ENCODE measurements at regions not wholly inside any gene's neighbourhood (a gene's known extent, or its start where the extent isn't known, plus 50 kb on each side); places are given as distances from the start of the nearest gene placed in this dataset.

- DNase-seq (no peak), ATAC-seq (ENCODE audit: low read depth) (no peak)
- ChIA-PET CTCF (no interaction called here), POLR2A (no interaction called here)
- Mint-ChIP-seq H3K4me1 (no peaks in the 10 kb centered on the region), H3K4me3 (no peak overlapping the region), H3K9me3 (no peaks in the 10 kb centered on the region), H3K36me3 (ENCODE audit: low read depth) (no peaks in the 10 kb centered on the region), H3K27ac (no peak overlapping the region), H3K27me3 (peaks cover 2% of the 10 kb centered on the region)
- TF ChIP-seq CTCF (IDR thresholded peaks at IDR 0.05): no peak
- intact Hi-C loops (cut with micrococcal nuclease): no loop called here
Observed at GRCh38 chr2:146324951-146325350, 1519.9 kb upstream of the ACVR2A start.

- Mint-ChIP-seq H3K4me1 (no peaks in the 10 kb centered on the region), H3K36me3 (ENCODE audit: low read depth) (no peaks in the 10 kb centered on the region), H3K9me3 (no peaks in the 10 kb centered on the region), H3K27ac (no peak overlapping the region), H3K27me3 (peaks cover 2% of the 10 kb centered on the region), H3K4me3 (no peak overlapping the region)
- ATAC-seq (ENCODE audit: low read depth) (no peak), DNase-seq (no peak)
- CTCF ChIA-PET: no interaction called here
- POLR2A ChIA-PET: no interaction called here
- intact Hi-C loops (cut with micrococcal nuclease): no loop called here
- no peak for TF ChIP-seq CTCF (IDR thresholded peaks at IDR 0.05)
Observed at GRCh38 chr2:146323564-146323963, 1521.3 kb upstream of the ACVR2A start.

- no peaks in the 10 kb centered on the region for H3K9me3 Mint-ChIP-seq
- CTCF ChIA-PET: no interaction called here
- no peak overlapping the region for H3K27ac Mint-ChIP-seq
- no peak for DNase-seq
- POLR2A ChIA-PET: no interaction called here
- no peaks in the 10 kb centered on the region for H3K4me1 Mint-ChIP-seq
- peaks cover 2% of the 10 kb centered on the region for H3K27me3 Mint-ChIP-seq
- intact Hi-C loops (cut with micrococcal nuclease): no loop called here
- ATAC-seq (ENCODE audit: low read depth): no peak
- H3K36me3 Mint-ChIP-seq (ENCODE audit: low read depth): no peaks in the 10 kb centered on the region
- TF ChIP-seq CTCF (IDR thresholded peaks at IDR 0.05): no peak
- H3K4me3 Mint-ChIP-seq: no peak overlapping the region
Observed at GRCh38 chr2:146321175-146321574, 1523.7 kb upstream of the ACVR2A start.

GRCh38 chr2:146317959-146318358 lies 1526.9 kb upstream of the ACVR2A start:
- H3K9me3 Mint-ChIP-seq: no peaks in the 10 kb centered on the region
- DNase-seq (no peak), ATAC-seq (ENCODE audit: low read depth) (no peak)
- H3K4me1 Mint-ChIP-seq: no peaks in the 10 kb centered on the region
- H3K27me3 Mint-ChIP-seq: no peaks in the 10 kb centered on the region
- ChIA-PET POLR2A (no interaction called here), CTCF (no interaction called here)
- no peaks in the 10 kb centered on the region for H3K36me3 Mint-ChIP-seq (ENCODE audit: low read depth)
- H3K27ac Mint-ChIP-seq: no peak overlapping the region
- no peak overlapping the region for H3K4me3 Mint-ChIP-seq
- intact Hi-C loops (cut with micrococcal nuclease): no loop called here
- TF ChIP-seq CTCF (IDR thresholded peaks at IDR 0.05): no peak

GRCh38 chr2:146312899-146313298 lies 1531.9 kb upstream of the ACVR2A start:
- no peak for DNase-seq
- no peak for ATAC-seq (ENCODE audit: low read depth)
- intact Hi-C loops (cut with micrococcal nuclease): no loop called here
- Mint-ChIP-seq H3K4me1 (no peaks in the 10 kb centered on the region), H3K36me3 (ENCODE audit: low read depth) (no peaks in the 10 kb centered on the region), H3K9me3 (no peaks in the 10 kb centered on the region), H3K4me3 (no peak overlapping the region), H3K27ac (no peak overlapping the region), H3K27me3 (no peaks in the 10 kb centered on the region)
- ChIA-PET CTCF (no interaction called here), POLR2A (interaction anchor here (0.6 kb wide), 1 partner anchor 1793 kb away, joined by 3 read pairs; the partner anchor contains the start of gene ZEB2)
- TF ChIP-seq CTCF (IDR thresholded peaks at IDR 0.05): no peak
